ENCODE measurements at regions not wholly inside any gene's neighbourhood (a gene's known extent, or its start where the extent isn't known, plus 50 kb on each side); places are given as distances from the start of the nearest gene placed in this dataset.

GRCh38 chr6:4296552-4296951, 161.2 kb upstream of the ECI2 start:
- TF ChIP-seq TBP (optimal IDR thresholded peaks at IDR 0.05; ENCODE audit: low read depth, low read length) (no peak), ZNF121 (CRISPR knock-in tag; conservative IDR thresholded peaks at IDR 0.05) (no peak)

Data from K562 (cell line).